HCT116 (cell line): ENCODE measurements at regions not wholly inside any gene's neighbourhood (a gene's known extent, or its start where the extent isn't known, plus 50 kb on each side); places are given as distances from the start of the nearest gene placed in this dataset.

Experiments used
- CEBPB ChIP-seq: IDR thresholded peaks from 2 replicates; pipeline ENCODE4 v1.6.1; 2012; ENCODE audit warnings: low read depth
- POLR2A ChIP-seq: IDR thresholded peaks from 2 replicates; pipeline ENCODE4 v1.7.0; 2011; ENCODE audit warnings: borderline replicate concordance; ENCODE audit not compliant: insufficient read depth, insufficient read length; ENCODE audit errors: extremely low read depth
- POLR2AphosphoS5 ChIP-seq: IDR thresholded peaks from 2 replicates; pipeline ENCODE4 v1.6.1; 2011; ENCODE audit warnings: mild to moderate bottlenecking, low read depth, low read length, moderate library complexity
- ZNF274 ChIP-seq: fragments of 200-500 bp; sonication (Bioruptor generic); IDR thresholded peaks from 2 replicates; pipeline ENCODE4 v1.6.1; 2014; ENCODE audit warnings: mild to moderate bottlenecking, low read depth, low read length, inconsistent platforms
- TF ChIP-seq, protein P1 (sequence below), 3 experiments: fragments of 200-600 bp in 1 of 3; sonication (generic) in 1 of 3; IDR thresholded peaks in 2 of 3; conservative IDR thresholded peaks in 1 of 3; 2 replicates each; pipeline ENCODE4 v1.5.1; 2012 to 2017; ENCODE audit warnings: low read depth in 2 of 3, low read length in 2 of 3, antibody characterized with exemption in 1 of 3, borderline replicate concordance in 1 of 3, control low read depth in 1 of 3, mild to moderate bottlenecking in 1 of 3, mixed read lengths in 1 of 3, mixed run types in 1 of 3, moderate library complexity in 1 of 3; ENCODE audit not compliant: insufficient read depth in 1 of 3

- TF ChIP-seq, protein P1, sequence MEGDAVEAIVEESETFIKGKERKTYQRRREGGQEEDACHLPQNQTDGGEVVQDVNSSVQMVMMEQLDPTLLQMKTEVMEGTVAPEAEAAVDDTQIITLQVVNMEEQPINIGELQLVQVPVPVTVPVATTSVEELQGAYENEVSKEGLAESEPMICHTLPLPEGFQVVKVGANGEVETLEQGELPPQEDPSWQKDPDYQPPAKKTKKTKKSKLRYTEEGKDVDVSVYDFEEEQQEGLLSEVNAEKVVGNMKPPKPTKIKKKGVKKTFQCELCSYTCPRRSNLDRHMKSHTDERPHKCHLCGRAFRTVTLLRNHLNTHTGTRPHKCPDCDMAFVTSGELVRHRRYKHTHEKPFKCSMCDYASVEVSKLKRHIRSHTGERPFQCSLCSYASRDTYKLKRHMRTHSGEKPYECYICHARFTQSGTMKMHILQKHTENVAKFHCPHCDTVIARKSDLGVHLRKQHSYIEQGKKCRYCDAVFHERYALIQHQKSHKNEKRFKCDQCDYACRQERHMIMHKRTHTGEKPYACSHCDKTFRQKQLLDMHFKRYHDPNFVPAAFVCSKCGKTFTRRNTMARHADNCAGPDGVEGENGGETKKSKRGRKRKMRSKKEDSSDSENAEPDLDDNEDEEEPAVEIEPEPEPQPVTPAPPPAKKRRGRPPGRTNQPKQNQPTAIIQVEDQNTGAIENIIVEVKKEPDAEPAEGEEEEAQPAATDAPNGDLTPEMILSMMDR (IDR thresholded peaks at IDR 0.05 in 2 of 3, conservative IDR thresholded peaks at IDR 0.05 in 1 of 3; ENCODE audit: borderline replicate concordance in 1 of 3, insufficient read depth in 1 of 3, low read depth in 2 of 3, low read length in 2 of 3) = no peak
- TF ChIP-seq POLR2A (no peak), CEBPB (no peak), POLR2AphosphoS5 (no peak), ZNF274 (no peak)
Observed at GRCh38 chr4:79064806-79065205, 125.6 kb upstream of the PAQR3 start.
